ENCODE measurements at regions not wholly inside any gene's neighbourhood (a gene's known extent, or its start where the extent isn't known, plus 50 kb on each side); places are given as distances from the start of the nearest gene placed in this dataset.
"Not testable (repeated sequence)": the region's sequence is repeated elsewhere in the genome, so short reads cannot be mapped to it uniquely, and the experiment has no call there.

DNA sequence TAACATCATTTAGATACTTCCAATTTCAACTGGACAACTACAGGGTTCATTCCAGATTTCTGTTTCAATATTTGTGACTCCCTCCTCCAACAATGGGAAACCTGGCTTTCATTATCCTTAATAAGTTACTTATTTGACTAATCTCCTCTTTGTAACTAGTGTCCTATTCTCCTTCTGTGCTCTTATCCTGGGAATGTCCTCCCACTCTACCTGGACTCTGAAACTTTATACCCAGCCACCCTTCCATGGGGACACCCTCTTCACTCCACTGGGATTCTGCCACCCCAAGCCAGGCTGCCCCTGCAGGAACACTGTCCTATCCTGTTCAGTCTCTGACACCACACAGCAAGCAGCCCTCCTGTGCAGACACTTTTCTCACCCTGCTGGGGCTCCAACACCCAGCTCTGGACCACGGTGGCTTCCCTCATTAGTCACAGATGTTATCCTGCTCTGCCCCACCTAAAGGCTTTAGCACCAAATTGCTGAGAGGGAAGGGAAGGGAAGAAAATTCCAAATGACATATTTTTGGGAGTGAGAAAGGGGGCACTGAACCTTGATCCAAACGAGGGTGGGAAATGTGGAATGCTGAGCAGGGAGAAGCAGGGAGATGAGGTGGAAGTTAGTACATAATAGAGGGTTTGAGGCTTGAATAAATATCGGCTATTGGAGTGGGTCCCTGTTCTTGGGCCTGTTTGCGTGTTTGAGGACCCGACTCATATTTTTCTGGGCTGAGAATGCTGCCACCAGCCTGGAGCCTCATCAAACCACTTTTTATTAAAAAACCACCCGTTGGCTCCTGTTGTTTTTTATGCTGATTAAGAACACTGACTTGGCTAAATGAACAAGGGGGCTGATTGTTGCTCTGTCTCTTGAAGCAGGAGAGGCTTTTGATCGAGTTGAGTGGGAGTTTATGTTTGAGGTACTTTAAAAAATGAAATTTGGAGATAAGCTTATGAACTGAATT lies 54.0 kb upstream of the AKIRIN2 start:
- no peak for DNase-seq

DNA sequence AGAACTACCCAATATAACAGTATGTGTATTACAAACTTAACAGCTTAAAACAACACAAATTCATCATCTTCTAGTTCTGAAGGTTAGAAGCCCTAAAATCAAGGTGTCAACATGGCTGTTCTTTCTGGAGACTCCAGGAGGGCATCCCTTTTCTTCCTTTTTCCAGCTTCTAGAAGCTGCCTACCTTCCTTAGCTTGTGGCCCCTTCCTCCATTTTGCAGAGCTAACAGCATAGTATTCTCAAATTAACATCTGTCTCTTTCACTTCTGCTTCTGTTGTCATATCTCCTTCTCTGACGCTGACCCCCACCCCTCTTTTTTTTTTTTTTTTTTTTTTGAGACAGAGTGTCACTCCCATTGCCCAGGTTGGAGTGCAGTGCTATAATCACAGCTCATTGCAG lies 52.8 kb upstream of the AKIRIN2 start:
- DNase-seq: no peak

DNA sequence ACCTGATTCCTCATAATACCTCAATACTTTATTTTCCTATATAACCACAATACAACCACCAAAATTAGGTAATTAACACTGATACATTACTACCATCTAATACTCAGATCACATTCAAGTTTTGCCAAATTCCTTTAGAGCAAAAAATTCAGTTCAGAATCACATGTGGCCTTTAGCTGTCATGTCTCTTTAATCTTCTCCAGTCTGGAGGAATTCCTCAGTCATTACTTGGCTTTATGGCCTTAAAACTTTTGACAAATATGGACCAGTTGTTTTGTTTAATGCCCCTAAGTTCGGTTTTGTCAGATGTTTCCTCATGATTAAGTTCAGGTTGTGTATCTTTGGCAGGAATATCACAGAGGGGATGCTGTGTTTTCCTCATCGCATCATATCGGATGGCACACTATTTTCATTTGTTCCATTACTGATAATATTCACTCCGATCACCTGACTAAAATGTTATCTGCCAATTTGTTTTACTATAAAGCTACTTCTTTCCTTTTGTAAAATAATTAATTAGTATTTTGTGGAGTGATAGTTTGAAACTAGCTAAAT lies 51.2 kb upstream of the AKIRIN2 start:
- DNase-seq: no peak

DNA sequence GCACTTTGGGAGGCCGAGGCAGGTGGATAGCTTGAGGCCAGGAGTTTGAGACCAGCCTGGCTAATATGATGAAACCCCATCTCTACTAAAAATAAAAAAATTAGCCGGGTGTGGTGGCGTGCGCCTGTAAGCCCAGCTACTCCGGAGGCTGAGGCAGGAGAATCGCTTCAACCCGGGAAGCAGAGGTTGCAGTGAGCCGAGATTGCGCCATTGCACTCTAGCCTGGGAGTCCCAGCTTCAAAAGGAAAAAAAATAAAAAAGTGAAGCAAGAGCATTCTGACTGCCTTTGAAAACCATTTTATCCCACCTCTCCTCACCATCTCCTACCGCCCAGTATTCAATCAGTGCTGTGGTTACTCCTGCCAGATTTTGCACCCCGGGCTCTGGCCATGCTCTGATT lies 50.5 kb upstream of the AKIRIN2 start:
- not testable (repeated sequence) for DNase-seq

All from midbrain (tissue), 1 donor.